ENCODE measurements at regions not wholly inside any gene's neighbourhood (a gene's known extent, or its start where the extent isn't known, plus 50 kb on each side); places are given as distances from the start of the nearest gene placed in this dataset.

- Histone ChIP-seq H3K4me1 (ENCODE audit: insufficient read depth, poor library complexity, severe bottlenecking) (no peaks in the 10 kb centered on the region), H3K27ac (ENCODE audit: poor library complexity, severe bottlenecking) (no peak overlapping the region), H3K36me3 (ENCODE audit: low read depth) (no peaks in the 10 kb centered on the region; the same call in 1 of the 2 replicates), H3K4me3 (ENCODE audit: severe bottlenecking) (no peak overlapping the region), H3K9me3 (ENCODE audit: severe bottlenecking) (peaks cover 6% of the 10 kb centered on the region), H3K27me3 (ENCODE audit: insufficient read depth, poor library complexity, severe bottlenecking) (no peaks in the 10 kb centered on the region)
- no peak for DNase-seq (ENCODE audit: low spot score)
- TF ChIP-seq, protein P1, sequence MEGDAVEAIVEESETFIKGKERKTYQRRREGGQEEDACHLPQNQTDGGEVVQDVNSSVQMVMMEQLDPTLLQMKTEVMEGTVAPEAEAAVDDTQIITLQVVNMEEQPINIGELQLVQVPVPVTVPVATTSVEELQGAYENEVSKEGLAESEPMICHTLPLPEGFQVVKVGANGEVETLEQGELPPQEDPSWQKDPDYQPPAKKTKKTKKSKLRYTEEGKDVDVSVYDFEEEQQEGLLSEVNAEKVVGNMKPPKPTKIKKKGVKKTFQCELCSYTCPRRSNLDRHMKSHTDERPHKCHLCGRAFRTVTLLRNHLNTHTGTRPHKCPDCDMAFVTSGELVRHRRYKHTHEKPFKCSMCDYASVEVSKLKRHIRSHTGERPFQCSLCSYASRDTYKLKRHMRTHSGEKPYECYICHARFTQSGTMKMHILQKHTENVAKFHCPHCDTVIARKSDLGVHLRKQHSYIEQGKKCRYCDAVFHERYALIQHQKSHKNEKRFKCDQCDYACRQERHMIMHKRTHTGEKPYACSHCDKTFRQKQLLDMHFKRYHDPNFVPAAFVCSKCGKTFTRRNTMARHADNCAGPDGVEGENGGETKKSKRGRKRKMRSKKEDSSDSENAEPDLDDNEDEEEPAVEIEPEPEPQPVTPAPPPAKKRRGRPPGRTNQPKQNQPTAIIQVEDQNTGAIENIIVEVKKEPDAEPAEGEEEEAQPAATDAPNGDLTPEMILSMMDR (IDR thresholded peaks at IDR 0.05; ENCODE audit: poor library complexity, severe bottlenecking), result no peak
- ATAC-seq (ENCODE audit: low read depth), result no peak
Measured at GRCh38 chr6:140736231-140736630, 1361.8 kb upstream of the CITED2 start.

GRCh38 chr6:140732991-140733390, 1358.5 kb upstream of the CITED2 start:
- no peak for ATAC-seq (ENCODE audit: low read depth)
- TF ChIP-seq, protein P1 (IDR thresholded peaks at IDR 0.05; ENCODE audit: poor library complexity, severe bottlenecking), result no peak
- no peak for DNase-seq (ENCODE audit: low spot score)
- Histone ChIP-seq H3K4me3 (ENCODE audit: severe bottlenecking) (no peak overlapping the region), H3K36me3 (ENCODE audit: low read depth) (no peaks in the 10 kb centered on the region; the same call in 1 of the 2 replicates), H3K9me3 (ENCODE audit: severe bottlenecking) (peaks cover 6% of the 10 kb centered on the region), H3K4me1 (ENCODE audit: insufficient read depth, poor library complexity, severe bottlenecking) (no peaks in the 10 kb centered on the region), H3K27ac (ENCODE audit: poor library complexity, severe bottlenecking) (no peak overlapping the region), H3K27me3 (ENCODE audit: insufficient read depth, poor library complexity, severe bottlenecking) (no peaks in the 10 kb centered on the region)

DNA sequence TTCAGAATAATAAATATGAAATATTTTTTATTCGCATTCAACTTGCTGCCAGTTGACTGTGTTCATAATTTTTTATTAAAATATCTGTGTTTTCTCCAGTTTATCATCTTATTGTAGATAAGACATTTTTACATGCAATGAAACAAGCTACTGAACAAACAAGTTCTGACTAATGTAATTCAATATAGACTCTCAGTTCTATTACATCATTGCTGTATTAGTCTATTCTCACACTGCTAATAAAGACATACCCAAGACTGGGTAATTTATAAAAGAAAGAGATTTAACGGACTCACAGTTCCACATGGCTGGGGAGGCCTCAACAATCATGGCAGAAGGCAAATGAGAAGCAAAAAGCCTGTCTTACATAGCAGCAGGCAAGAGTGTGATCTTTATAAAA, 1357.7 kb upstream of the CITED2 start:
- H3K4me1 ChIP-seq (ENCODE audit: insufficient read depth, poor library complexity, severe bottlenecking), result no peaks in the 10 kb centered on the region
- no peak overlapping the region for H3K4me3 ChIP-seq (ENCODE audit: severe bottlenecking)
- no peak overlapping the region for H3K27ac ChIP-seq (ENCODE audit: poor library complexity, severe bottlenecking)
- ATAC-seq (ENCODE audit: low read depth) (no peak), DNase-seq (ENCODE audit: low spot score) (no peak)
- TF ChIP-seq, protein P1 (IDR thresholded peaks at IDR 0.05; ENCODE audit: poor library complexity, severe bottlenecking), result no peak
- peaks cover 6% of the 10 kb centered on the region for H3K9me3 ChIP-seq (ENCODE audit: severe bottlenecking)
- H3K27me3 ChIP-seq (ENCODE audit: insufficient read depth, poor library complexity, severe bottlenecking), result no peaks in the 10 kb centered on the region
- no peaks in the 10 kb centered on the region; the same call in 1 of the 2 replicates for H3K36me3 ChIP-seq (ENCODE audit: low read depth)

GRCh38 chr6:140731741-140732140, 1357.3 kb upstream of the CITED2 start:
- Histone ChIP-seq H3K36me3 (ENCODE audit: low read depth) (no peaks in the 10 kb centered on the region; the same call in 1 of the 2 replicates), H3K9me3 (ENCODE audit: severe bottlenecking) (peaks cover 6% of the 10 kb centered on the region), H3K27me3 (ENCODE audit: insufficient read depth, poor library complexity, severe bottlenecking) (no peaks in the 10 kb centered on the region), H3K4me1 (ENCODE audit: insufficient read depth, poor library complexity, severe bottlenecking) (no peaks in the 10 kb centered on the region), H3K27ac (ENCODE audit: poor library complexity, severe bottlenecking) (no peak overlapping the region), H3K4me3 (ENCODE audit: severe bottlenecking) (no peak overlapping the region)
- DNase-seq (ENCODE audit: low spot score) (no peak), ATAC-seq (ENCODE audit: low read depth) (no peak)
- TF ChIP-seq, protein P1 (IDR thresholded peaks at IDR 0.05; ENCODE audit: poor library complexity, severe bottlenecking), result no peak

DNA sequence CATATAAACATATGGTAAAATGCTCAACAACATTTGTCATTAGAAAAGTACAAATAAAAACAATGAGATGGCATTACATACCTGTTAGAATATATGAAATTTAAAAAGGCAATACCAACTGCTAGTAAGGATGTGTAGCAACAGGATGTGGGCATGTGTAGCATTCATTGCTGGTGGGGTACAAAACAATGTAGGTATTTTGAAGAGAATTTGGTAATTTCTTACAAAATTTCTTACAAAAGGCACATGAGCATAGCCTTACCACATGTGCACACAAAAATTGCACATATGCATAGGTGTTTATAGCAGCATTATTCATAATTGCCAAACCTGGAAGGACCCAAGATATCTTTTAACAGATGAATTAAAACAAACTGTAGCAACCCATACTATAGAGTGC, 1355.1 kb upstream of the CITED2 start:
- TF ChIP-seq, protein P1 (IDR thresholded peaks at IDR 0.05; ENCODE audit: poor library complexity, severe bottlenecking), result no peak
- Histone ChIP-seq H3K4me1 (ENCODE audit: insufficient read depth, poor library complexity, severe bottlenecking) (no peaks in the 10 kb centered on the region), H3K36me3 (ENCODE audit: low read depth) (no peaks in the 10 kb centered on the region; the same call in 1 of the 2 replicates), H3K27ac (ENCODE audit: poor library complexity, severe bottlenecking) (no peak overlapping the region), H3K9me3 (ENCODE audit: severe bottlenecking) (peaks cover 6% of the 10 kb centered on the region), H3K4me3 (ENCODE audit: severe bottlenecking) (no peak overlapping the region), H3K27me3 (ENCODE audit: insufficient read depth, poor library complexity, severe bottlenecking) (no peaks in the 10 kb centered on the region)
- ATAC-seq (ENCODE audit: low read depth) (no peak), DNase-seq (ENCODE audit: low spot score) (no peak)

Data from RWPE2 (cell line).